Non-pigmented ciliary epithelial cell (primary cell): ENCODE measurements at regions not wholly inside any gene's neighbourhood (a gene's known extent, or its start where the extent isn't known, plus 50 kb on each side); places are given as distances from the start of the nearest gene placed in this dataset.

Experiments
- DNase-seq: peaks from one replicate; pipeline ENCODE4 v3.0.0-alpha.2; 2010; ENCODE audit warnings: low read depth

- no peak for DNase-seq
Observed at GRCh38 chr7:54810401-54810800, 51.4 kb upstream of the SEC61G start.

GRCh38 chr7:54811041-54811845 lies 52.2 kb upstream of the SEC61G start:
- DNase-seq: peak; percentile 78

- DNase-seq: no peak
Observed at GRCh38 chr7:54811846-54812254, 52.8 kb upstream of the SEC61G start.

GRCh38 chr7:54812756-54813322 lies 53.8 kb upstream of the SEC61G start:
- no peak for DNase-seq

GRCh38 chr7:54813398-54813797 lies 54.4 kb upstream of the SEC61G start:
- no peak for DNase-seq

GRCh38 chr7:54814401-54814800 lies 55.4 kb upstream of the SEC61G start:
- DNase-seq: no peak

- DNase-seq: no peak
Observed at GRCh38 chr7:54817152-54817551, 58.1 kb upstream of the SEC61G start.

GRCh38 chr7:54823776-54824175 lies 64.8 kb upstream of the SEC61G start:
- no peak for DNase-seq

GRCh38 chr7:54824655-54825054 lies 65.6 kb upstream of the SEC61G start:
- DNase-seq: no peak

GRCh38 chr7:54825368-54825767 lies 66.4 kb upstream of the SEC61G start:
- no peak for DNase-seq

GRCh38 chr7:54827734-54828133 lies 68.7 kb upstream of the SEC61G start:
- no peak for DNase-seq

GRCh38 chr7:54831046-54831643 lies 72.1 kb upstream of the SEC61G start:
- DNase-seq: no peak

GRCh38 chr7:54831644-54832095 lies 72.7 kb upstream of the SEC61G start:
- DNase-seq: no peak

- no peak for DNase-seq
Observed at GRCh38 chr7:54833001-54833467, 74.0 kb upstream of the SEC61G start.

- no peak for DNase-seq
Observed at GRCh38 chr7:54837168-54837567, 78.2 kb upstream of the SEC61G start.

GRCh38 chr7:54837761-54838160 lies 78.8 kb upstream of the SEC61G start:
- DNase-seq: no peak

GRCh38 chr7:54838175-54838910 lies 79.3 kb upstream of the SEC61G start:
- DNase-seq: no peak

GRCh38 chr7:54839575-54840213 lies 80.7 kb upstream of the SEC61G start:
- DNase-seq: no peak

GRCh38 chr7:54841772-54842697 lies 83.0 kb upstream of the SEC61G start:
- DNase-seq: peak; percentile 61

- DNase-seq: no peak
Observed at GRCh38 chr7:54843841-54844355, 84.9 kb upstream of the SEC61G start.

- DNase-seq: no peak
Observed at GRCh38 chr7:54846273-54846672, 87.3 kb upstream of the SEC61G start.
